Liver (tissue), 8 donors: ENCODE measurements at regions not wholly inside any gene's neighbourhood (a gene's known extent, or its start where the extent isn't known, plus 50 kb on each side); places are given as distances from the start of the nearest gene placed in this dataset.

ENCODE experiments used
- DNase-seq: peaks from one replicate; pipeline ENCODE4 v3.0.0-alpha.2; 2017; ENCODE audit warnings: low spot score
- H3K27ac ChIP-seq, 2 donors: one replicate each; pipeline ENCODE4 v1.7.0; 2013; ENCODE audit warnings: inconsistent platforms in 2 of 2, low read length in 2 of 2, control low read depth in 1 of 2, low read depth in 1 of 2, mild to moderate bottlenecking in 1 of 2
- H3K27me3 ChIP-seq, 4 donors: one replicate each; pipeline versions ENCODE4 v1.6.1 to v1.7.0; 2013; ENCODE audit warnings: low read length in 3 of 4, inconsistent platforms in 1 of 4, mild to moderate bottlenecking in 1 of 4, moderate library complexity in 1 of 4; ENCODE audit not compliant: control insufficient read depth in 4 of 4, insufficient read depth in 4 of 4
- H3K36me3 ChIP-seq, 4 donors: one replicate each; pipeline versions ENCODE4 v1.6.1 to v1.7.0; 2013; ENCODE audit warnings: low read length in 3 of 4, mild to moderate bottlenecking in 3 of 4, low read depth in 1 of 4, moderate library complexity in 1 of 4; ENCODE audit not compliant: control insufficient read depth in 4 of 4, insufficient read depth in 3 of 4
- H3K4me1 ChIP-seq, 4 donors: one replicate each; pipeline versions ENCODE4 v1.6.1 to v1.7.0; 2013; ENCODE audit warnings: low read length in 3 of 4, mild to moderate bottlenecking in 3 of 4, moderate library complexity in 1 of 4; ENCODE audit not compliant: control insufficient read depth in 4 of 4, insufficient read depth in 4 of 4
- H3K4me3 ChIP-seq, 3 donors: one replicate each; pipeline versions ENCODE4 v1.6.1 to v1.7.0; 2013; ENCODE audit warnings: low read length in 3 of 3, control low read depth in 1 of 3, low read depth in 1 of 3, mild to moderate bottlenecking in 1 of 3
- H3K9ac ChIP-seq, 2 donors: one replicate each; pipeline ENCODE4 v1.7.0; 2013; ENCODE audit warnings: low read length in 2 of 2, mild to moderate bottlenecking in 2 of 2, moderate library complexity in 2 of 2, control low read depth in 1 of 2, low read depth in 1 of 2
- H3K9me3 ChIP-seq, 4 donors: one replicate each; pipeline versions ENCODE4 v1.6.1 to v1.7.0; 2013; ENCODE audit warnings: low read length in 3 of 4; ENCODE audit not compliant: control insufficient read depth in 4 of 4
- ATF3 ChIP-seq: IDR thresholded peaks from 2 replicates; pipeline ENCODE4 v1.6.1; 2016; ENCODE audit warnings: antibody characterized with exemption
- EGR1 ChIP-seq, 2 donors: IDR thresholded peaks; 2 replicates each; pipeline ENCODE4 v1.6.1; 2016 to 2018; ENCODE audit warnings: antibody characterized with exemption in 2 of 2, low read depth in 2 of 2
- FOXA2 ChIP-seq: IDR thresholded peaks from 2 replicates; pipeline ENCODE4 v1.6.1; 2016; ENCODE audit warnings: antibody characterized with exemption
- GABPA ChIP-seq, 2 donors: IDR thresholded peaks in 1 of 2; conservative IDR thresholded peaks in 1 of 2; 2 replicates each; pipeline ENCODE4 v1.6.1; 2016; ENCODE audit warnings: antibody characterized with exemption in 2 of 2, mild to moderate bottlenecking in 1 of 2, moderate library complexity in 1 of 2
- HNF4A ChIP-seq, 2 donors: conservative IDR thresholded peaks; 2 replicates each; pipeline ENCODE4 v1.6.1; 2016; ENCODE audit warnings: antibody characterized with exemption in 2 of 2, mild to moderate bottlenecking in 2 of 2
- JUND ChIP-seq, 2 donors: IDR thresholded peaks; 2 replicates each; pipeline ENCODE4 v1.6.1; 2016; ENCODE audit warnings: antibody characterized with exemption in 2 of 2
- MAX ChIP-seq: IDR thresholded peaks from 2 replicates; pipeline ENCODE4 v1.6.1; 2016; ENCODE audit warnings: antibody characterized with exemption
- NR2F2 ChIP-seq: IDR thresholded peaks from 2 replicates; pipeline ENCODE4 v1.6.1; 2016; ENCODE audit warnings: antibody characterized with exemption
- RAD21 ChIP-seq, 2 donors: IDR thresholded peaks; 2 replicates each; pipeline ENCODE4 v1.6.1; 2016; ENCODE audit warnings: antibody characterized with exemption in 2 of 2, mild to moderate bottlenecking in 2 of 2
- RXRA ChIP-seq, 2 donors: IDR thresholded peaks; 2 replicates each; pipeline ENCODE4 v1.6.1; 2017 to 2018; ENCODE audit warnings: antibody characterized with exemption in 2 of 2, mild to moderate bottlenecking in 1 of 2
- SP1 ChIP-seq: IDR thresholded peaks from 2 replicates; pipeline ENCODE4 v1.6.1; 2018; ENCODE audit warnings: antibody characterized with exemption, mild to moderate bottlenecking
- TAF1 ChIP-seq: conservative IDR thresholded peaks from 2 replicates; pipeline ENCODE4 v1.6.1; 2016; ENCODE audit warnings: antibody characterized with exemption, mild to moderate bottlenecking
- YY1 ChIP-seq: IDR thresholded peaks from 2 replicates; pipeline ENCODE4 v1.6.1; 2016; ENCODE audit warnings: antibody characterized with exemption, mild to moderate bottlenecking
- ZBTB33 ChIP-seq: IDR thresholded peaks from 2 replicates; pipeline ENCODE4 v1.6.1; 2016; ENCODE audit warnings: antibody characterized with exemption
- WGBS: extraction: QIAGEN DNeasy Blood & Tissue Kit; methylation state at CpG from one replicate; pipeline ENCODE4 v1.1.7; 2013; 5-methylcytosine and 5-hydroxymethylcytosine counted together
- TF ChIP-seq, protein P1 (sequence below): IDR thresholded peaks from 2 replicates; pipeline ENCODE4 v1.6.1; 2016; ENCODE audit warnings: antibody characterized with exemption, mild to moderate bottlenecking
- TF ChIP-seq, protein P2 (sequence below): fragments of 150-350 bp; IDR thresholded peaks from 2 replicates; pipeline ENCODE4 v1.5.1; 2017; ENCODE audit warnings: improper control_type of control experiment, low read depth, low read length; ENCODE audit not compliant: missing input control
- donor health status: healthy.
- donor health status: healthy.
- donor health status: healthy.
- donor health status: healthy.
- donor health status: healthy.

GRCh38 chr13:111656439-111656838 is 336.0 kb downstream of the TEX29 start:
- H3K4me1 ChIP-seq, result peaks cover 0 to 7% (median under 1%) of the 10 kb centered on the region in 4 donors
- DNase-seq, result no peak
- TF ChIP-seq, protein P1, sequence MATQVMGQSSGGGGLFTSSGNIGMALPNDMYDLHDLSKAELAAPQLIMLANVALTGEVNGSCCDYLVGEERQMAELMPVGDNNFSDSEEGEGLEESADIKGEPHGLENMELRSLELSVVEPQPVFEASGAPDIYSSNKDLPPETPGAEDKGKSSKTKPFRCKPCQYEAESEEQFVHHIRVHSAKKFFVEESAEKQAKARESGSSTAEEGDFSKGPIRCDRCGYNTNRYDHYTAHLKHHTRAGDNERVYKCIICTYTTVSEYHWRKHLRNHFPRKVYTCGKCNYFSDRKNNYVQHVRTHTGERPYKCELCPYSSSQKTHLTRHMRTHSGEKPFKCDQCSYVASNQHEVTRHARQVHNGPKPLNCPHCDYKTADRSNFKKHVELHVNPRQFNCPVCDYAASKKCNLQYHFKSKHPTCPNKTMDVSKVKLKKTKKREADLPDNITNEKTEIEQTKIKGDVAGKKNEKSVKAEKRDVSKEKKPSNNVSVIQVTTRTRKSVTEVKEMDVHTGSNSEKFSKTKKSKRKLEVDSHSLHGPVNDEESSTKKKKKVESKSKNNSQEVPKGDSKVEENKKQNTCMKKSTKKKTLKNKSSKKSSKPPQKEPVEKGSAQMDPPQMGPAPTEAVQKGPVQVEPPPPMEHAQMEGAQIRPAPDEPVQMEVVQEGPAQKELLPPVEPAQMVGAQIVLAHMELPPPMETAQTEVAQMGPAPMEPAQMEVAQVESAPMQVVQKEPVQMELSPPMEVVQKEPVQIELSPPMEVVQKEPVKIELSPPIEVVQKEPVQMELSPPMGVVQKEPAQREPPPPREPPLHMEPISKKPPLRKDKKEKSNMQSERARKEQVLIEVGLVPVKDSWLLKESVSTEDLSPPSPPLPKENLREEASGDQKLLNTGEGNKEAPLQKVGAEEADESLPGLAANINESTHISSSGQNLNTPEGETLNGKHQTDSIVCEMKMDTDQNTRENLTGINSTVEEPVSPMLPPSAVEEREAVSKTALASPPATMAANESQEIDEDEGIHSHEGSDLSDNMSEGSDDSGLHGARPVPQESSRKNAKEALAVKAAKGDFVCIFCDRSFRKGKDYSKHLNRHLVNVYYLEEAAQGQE, result no peak
- TF ChIP-seq RXRA (IDR thresholded peaks at IDR 0.05) (no peak), HNF4A (conservative IDR thresholded peaks at IDR 0.05) (no peak), TAF1 (no peak), NR2F2 (no peak), YY1 (no peak), FOXA2 (no peak), JUND (IDR thresholded peaks at IDR 0.05) (no peak)
- WGBS, result 86% methylated on average over 19 of the region's 19 CpGs
- no peak overlapping the region for H3K9ac ChIP-seq
- no peak overlapping the region for H3K4me3 ChIP-seq
- no peak overlapping the region for H3K27ac ChIP-seq
- H3K36me3 ChIP-seq, result no peaks in the 10 kb centered on the region
- peaks cover 0 to 2% (median 0%) of the 10 kb centered on the region in 4 donors for H3K27me3 ChIP-seq
- no peaks in the 10 kb centered on the region for H3K9me3 ChIP-seq

DNA sequence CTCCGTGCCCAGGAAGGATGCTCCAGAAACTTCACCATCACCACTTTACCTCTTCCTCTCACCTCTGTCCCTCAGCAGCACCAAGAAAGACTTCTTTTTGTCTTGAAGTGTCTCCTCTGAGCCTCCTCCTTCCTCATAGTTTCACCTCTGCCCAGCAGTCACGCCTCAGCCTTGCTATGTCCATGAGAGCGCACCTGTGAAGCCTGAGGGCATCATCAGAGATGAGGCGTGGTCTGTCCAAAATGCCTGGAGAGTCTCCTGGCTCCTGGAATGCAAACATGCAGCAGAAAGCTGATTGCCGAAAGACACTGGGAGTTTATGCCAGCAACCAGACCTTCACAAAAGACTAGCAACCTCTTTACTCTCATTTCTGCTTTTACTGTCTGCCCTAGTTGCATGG is 336.6 kb downstream of the TEX29 start:
- Histone ChIP-seq H3K27me3 (peaks cover 0 to 2% (median 0%) of the 10 kb centered on the region in 4 donors), H3K9me3 (no peaks in the 10 kb centered on the region), H3K4me3 (no peak overlapping the region), H3K27ac (no peak overlapping the region), H3K9ac (no peak overlapping the region), H3K36me3 (no peaks in the 10 kb centered on the region), H3K4me1 (peaks cover 0 to 7% (median under 1%) of the 10 kb centered on the region in 4 donors)
- WGBS, result 92% methylated on average over 5 of the region's 5 CpGs
- no peak for DNase-seq
- no peak for TF ChIP-seq ATF3
- no peak for TF ChIP-seq EGR1 (IDR thresholded peaks at IDR 0.05; ENCODE audit: low read depth in 2 of 2)
- no peak for TF ChIP-seq MAX
- TF ChIP-seq RAD21 (IDR thresholded peaks at IDR 0.05), result no peak
- TF ChIP-seq YY1, result no peak
- TF ChIP-seq RXRA (IDR thresholded peaks at IDR 0.05), result no peak
- no peak for TF ChIP-seq TAF1
- no peak for TF ChIP-seq ZBTB33
- TF ChIP-seq FOXA2, result no peak
- no peak for TF ChIP-seq SP1
- TF ChIP-seq, protein P1, result no peak
- TF ChIP-seq GABPA (IDR thresholded peaks at IDR 0.05 in 1 of 2, conservative IDR thresholded peaks at IDR 0.05 in 1 of 2), result no peak
- TF ChIP-seq, protein P2, sequence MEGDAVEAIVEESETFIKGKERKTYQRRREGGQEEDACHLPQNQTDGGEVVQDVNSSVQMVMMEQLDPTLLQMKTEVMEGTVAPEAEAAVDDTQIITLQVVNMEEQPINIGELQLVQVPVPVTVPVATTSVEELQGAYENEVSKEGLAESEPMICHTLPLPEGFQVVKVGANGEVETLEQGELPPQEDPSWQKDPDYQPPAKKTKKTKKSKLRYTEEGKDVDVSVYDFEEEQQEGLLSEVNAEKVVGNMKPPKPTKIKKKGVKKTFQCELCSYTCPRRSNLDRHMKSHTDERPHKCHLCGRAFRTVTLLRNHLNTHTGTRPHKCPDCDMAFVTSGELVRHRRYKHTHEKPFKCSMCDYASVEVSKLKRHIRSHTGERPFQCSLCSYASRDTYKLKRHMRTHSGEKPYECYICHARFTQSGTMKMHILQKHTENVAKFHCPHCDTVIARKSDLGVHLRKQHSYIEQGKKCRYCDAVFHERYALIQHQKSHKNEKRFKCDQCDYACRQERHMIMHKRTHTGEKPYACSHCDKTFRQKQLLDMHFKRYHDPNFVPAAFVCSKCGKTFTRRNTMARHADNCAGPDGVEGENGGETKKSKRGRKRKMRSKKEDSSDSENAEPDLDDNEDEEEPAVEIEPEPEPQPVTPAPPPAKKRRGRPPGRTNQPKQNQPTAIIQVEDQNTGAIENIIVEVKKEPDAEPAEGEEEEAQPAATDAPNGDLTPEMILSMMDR, result no peak
- TF ChIP-seq HNF4A (conservative IDR thresholded peaks at IDR 0.05), result no peak
- no peak for TF ChIP-seq JUND (IDR thresholded peaks at IDR 0.05)
